ENCODE measurements at regions not wholly inside any gene's neighbourhood (a gene's known extent, or its start where the extent isn't known, plus 50 kb on each side); places are given as distances from the start of the nearest gene placed in this dataset.

- no peak overlapping the region for H3K4me3 ChIP-seq (ENCODE audit: low read depth, low read length)
- no peaks in the 10 kb centered on the region for H3K27me3 ChIP-seq (replicated peaks; ENCODE audit: control insufficient read depth, insufficient read depth, low read length)
- DNase-seq = no peak
- POLR2A ChIA-PET = no interaction called here
- H3K36me3 ChIP-seq (ENCODE audit: control insufficient read depth, insufficient read depth, low read length) = no peaks in the 10 kb centered on the region
- H3K4me1 Mint-ChIP-seq (ENCODE audit: low read depth, unreplicated experiment) = no peaks in the 10 kb centered on the region
- no peak overlapping the region for H3K27ac Mint-ChIP-seq (ENCODE audit: unreplicated experiment)
- no TSS peak for BruUV-seq (replicated peaks)
- no peaks in the 10 kb centered on the region for H3K27me3 Mint-ChIP-seq (ENCODE audit: insufficient read depth, unreplicated experiment)
- intact Hi-C loops (cut with micrococcal nuclease; ENCODE audit: unreplicated experiment) = no loop called here
- H3K4me1 ChIP-seq = no peaks in the 10 kb centered on the region
- H3K9me3 ChIP-seq = no peaks in the 10 kb centered on the region
- CTCF ChIA-PET = no interaction called here
- no peak overlapping the region for H3K4me3 Mint-ChIP-seq (ENCODE audit: unreplicated experiment)
- TF ChIP-seq CTCF (IDR thresholded peaks at IDR 0.05; ENCODE audit: insufficient read depth in 1 of 2, low read depth in 1 of 2, low read length in 1 of 2, severe bottlenecking in 1 of 2, unreplicated experiment in 1 of 2) = no peak
- H3K9me3 Mint-ChIP-seq (ENCODE audit: unreplicated experiment) = no peaks in the 10 kb centered on the region
- no peaks in the 10 kb centered on the region for H3K36me3 Mint-ChIP-seq (ENCODE audit: insufficient read depth, unreplicated experiment)
Measured at GRCh38 chr3:94314218-94314883, 251.5 kb downstream of the NSUN3 start.

DNA sequence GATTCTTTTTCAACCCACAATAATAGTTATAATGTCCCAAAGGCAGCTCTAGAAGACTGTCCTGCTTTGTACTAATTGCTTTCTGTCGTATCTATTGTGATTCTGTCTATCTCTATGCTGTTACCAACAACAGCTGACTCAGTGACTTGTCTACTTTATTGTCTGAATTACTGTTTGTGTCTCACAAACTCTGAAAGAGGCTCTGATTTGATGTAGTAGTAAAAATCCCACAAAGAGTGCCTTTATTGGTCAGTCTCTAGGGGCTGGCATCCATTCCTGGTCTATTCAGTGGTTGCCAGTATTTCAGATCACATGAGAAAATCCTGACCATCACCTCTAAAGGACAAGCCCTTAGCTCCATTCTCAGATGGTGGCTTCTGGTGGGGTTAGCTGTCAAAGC is 254.2 kb downstream of the NSUN3 start:
- no peak overlapping the region for H3K27ac Mint-ChIP-seq (ENCODE audit: unreplicated experiment)
- Histone ChIP-seq H3K9me3 (no peaks in the 10 kb centered on the region), H3K36me3 (ENCODE audit: control insufficient read depth, insufficient read depth, low read length) (no peaks in the 10 kb centered on the region), H3K4me1 (no peaks in the 10 kb centered on the region), H3K4me3 (ENCODE audit: low read depth, low read length) (no peak overlapping the region), H3K27me3 (replicated peaks; ENCODE audit: control insufficient read depth, insufficient read depth, low read length) (no peaks in the 10 kb centered on the region)
- H3K9me3 Mint-ChIP-seq (ENCODE audit: unreplicated experiment) = no peaks in the 10 kb centered on the region
- no peak overlapping the region for H3K4me3 Mint-ChIP-seq (ENCODE audit: unreplicated experiment)
- no peaks in the 10 kb centered on the region for H3K4me1 Mint-ChIP-seq (ENCODE audit: low read depth, unreplicated experiment)
- ChIA-PET CTCF (no interaction called here), POLR2A (no interaction called here)
- no peak for DNase-seq
- H3K36me3 Mint-ChIP-seq (ENCODE audit: insufficient read depth, unreplicated experiment) = no peaks in the 10 kb centered on the region
- no TSS peak for BruUV-seq (replicated peaks)
- intact Hi-C loops (cut with micrococcal nuclease; ENCODE audit: unreplicated experiment) = no loop called here
- TF ChIP-seq CTCF (IDR thresholded peaks at IDR 0.05; ENCODE audit: insufficient read depth in 1 of 2, low read depth in 1 of 2, low read length in 1 of 2, severe bottlenecking in 1 of 2, unreplicated experiment in 1 of 2) = no peak
- no peaks in the 10 kb centered on the region for H3K27me3 Mint-ChIP-seq (ENCODE audit: insufficient read depth, unreplicated experiment)

DNA sequence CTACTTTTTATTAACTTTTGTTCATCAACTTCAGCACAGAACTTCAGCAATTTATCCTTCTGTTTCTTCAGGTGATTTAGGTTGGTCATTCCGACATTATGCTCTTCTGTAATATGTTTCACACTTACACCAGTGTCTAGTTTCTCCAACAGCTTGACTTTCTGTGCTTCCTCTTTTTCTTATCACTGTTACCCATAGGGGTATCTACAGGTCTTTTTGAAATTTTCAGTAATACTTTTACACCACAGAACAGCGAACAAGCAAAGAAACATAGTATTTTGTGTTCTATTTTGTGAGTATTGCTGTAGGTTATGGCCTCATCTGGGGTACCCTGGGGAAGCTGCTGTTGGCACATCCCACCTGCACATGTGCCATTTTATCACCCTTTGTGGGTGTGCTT is 260.7 kb downstream of the NSUN3 start:
- Mint-ChIP-seq H3K4me1 (ENCODE audit: low read depth, unreplicated experiment) (no peaks in the 10 kb centered on the region), H3K27ac (ENCODE audit: unreplicated experiment) (no peak overlapping the region), H3K4me3 (ENCODE audit: unreplicated experiment) (no peak overlapping the region), H3K27me3 (ENCODE audit: insufficient read depth, unreplicated experiment) (no peaks in the 10 kb centered on the region), H3K36me3 (ENCODE audit: insufficient read depth, unreplicated experiment) (no peaks in the 10 kb centered on the region), H3K9me3 (ENCODE audit: unreplicated experiment) (no peaks in the 10 kb centered on the region)
- H3K4me3 ChIP-seq (ENCODE audit: low read depth, low read length) = no peak overlapping the region
- TF ChIP-seq CTCF (IDR thresholded peaks at IDR 0.05; ENCODE audit: insufficient read depth in 1 of 2, low read depth in 1 of 2, low read length in 1 of 2, severe bottlenecking in 1 of 2, unreplicated experiment in 1 of 2) = no peak
- no peaks in the 10 kb centered on the region for H3K27me3 ChIP-seq (replicated peaks; ENCODE audit: control insufficient read depth, insufficient read depth, low read length)
- H3K4me1 ChIP-seq = no peaks in the 10 kb centered on the region
- CTCF ChIA-PET = no interaction called here
- H3K36me3 ChIP-seq (ENCODE audit: control insufficient read depth, insufficient read depth, low read length) = no peaks in the 10 kb centered on the region
- no peaks in the 10 kb centered on the region for H3K9me3 ChIP-seq
- no TSS peak for BruUV-seq (replicated peaks)
- POLR2A ChIA-PET = no interaction called here
- intact Hi-C loops (cut with micrococcal nuclease; ENCODE audit: unreplicated experiment) = no loop called here
- DNase-seq = no peak

Data from Caco-2 (cell line).